ENCODE measurements at regions not wholly inside any gene's neighbourhood (a gene's known extent, or its start where the extent isn't known, plus 50 kb on each side); places are given as distances from the start of the nearest gene placed in this dataset.
"Not testable (repeated sequence)": the region's sequence is repeated elsewhere in the genome, so short reads cannot be mapped to it uniquely, and the experiment has no call there.

- no peak for DNase-seq (ENCODE audit: low spot score)
Measured at GRCh38 chr14:55979096-55979495, 139.1 kb upstream of the PELI2 start.

- DNase-seq (ENCODE audit: low spot score): no peak
Measured at GRCh38 chr14:55979781-55980180, 138.4 kb upstream of the PELI2 start.

GRCh38 chr14:55980970-55981369, 137.2 kb upstream of the PELI2 start:
- DNase-seq (ENCODE audit: low spot score): no peak

GRCh38 chr14:55986069-55986468, 132.1 kb upstream of the PELI2 start:
- DNase-seq (ENCODE audit: low spot score): no peak

GRCh38 chr14:56000846-56001245, 117.4 kb upstream of the PELI2 start:
- DNase-seq (ENCODE audit: low spot score): no peak

GRCh38 chr14:56002342-56002741, 115.9 kb upstream of the PELI2 start:
- no peak for DNase-seq (ENCODE audit: low spot score)

- peak; percentile 73 for DNase-seq (ENCODE audit: low spot score)
Measured at GRCh38 chr14:56002876-56003625, 115.2 kb upstream of the PELI2 start.

- DNase-seq (ENCODE audit: low spot score): no peak
Measured at GRCh38 chr14:56004323-56004722, 113.9 kb upstream of the PELI2 start.

- DNase-seq (ENCODE audit: low spot score): peak; percentile 51
Measured at GRCh38 chr14:56004786-56005185, 113.4 kb upstream of the PELI2 start.

GRCh38 chr14:56005191-56006053, 112.8 kb upstream of the PELI2 start:
- no peak for DNase-seq (ENCODE audit: low spot score)

GRCh38 chr14:56007491-56007890, 110.7 kb upstream of the PELI2 start:
- not testable (repeated sequence) for DNase-seq (ENCODE audit: low spot score)

GRCh38 chr14:56008150-56008549, 110.1 kb upstream of the PELI2 start:
- DNase-seq (ENCODE audit: low spot score): no peak

GRCh38 chr14:56008661-56009060, 109.5 kb upstream of the PELI2 start:
- DNase-seq (ENCODE audit: low spot score): not testable (repeated sequence)

GRCh38 chr14:56023661-56024081, 94.5 kb upstream of the PELI2 start:
- DNase-seq (ENCODE audit: low spot score): no peak

GRCh38 chr14:56025191-56025590, 93.0 kb upstream of the PELI2 start:
- no peak for DNase-seq (ENCODE audit: low spot score)

GRCh38 chr14:56026506-56026905, 91.7 kb upstream of the PELI2 start:
- DNase-seq (ENCODE audit: low spot score): no peak

GRCh38 chr14:56027421-56027820, 90.8 kb upstream of the PELI2 start:
- DNase-seq (ENCODE audit: low spot score): no peak

- no peak for DNase-seq (ENCODE audit: low spot score)
Measured at GRCh38 chr14:56027916-56028712, 90.1 kb upstream of the PELI2 start.

GRCh38 chr14:56036353-56036752, 81.9 kb upstream of the PELI2 start:
- no peak for DNase-seq (ENCODE audit: low spot score)

- no peak for DNase-seq (ENCODE audit: low spot score)
Measured at GRCh38 chr14:56040121-56040520, 78.1 kb upstream of the PELI2 start.

GRCh38 chr14:56044196-56044595, 74.0 kb upstream of the PELI2 start:
- no peak for DNase-seq (ENCODE audit: low spot score)

- no peak for DNase-seq (ENCODE audit: low spot score)
Measured at GRCh38 chr14:56046546-56046945, 71.7 kb upstream of the PELI2 start.

Measured in activated CD4-positive, alpha-beta T cell treated with anti-CD3 and anti-CD28 coated beads, Interleukin-2, Interleukin-4, amounts not matched to agents 100 ng/mL and 50 ng/mL, durations not matched to agents 16 hours and 8 hours (primary cell).